Upper lobe of left lung (tissue), 4 donors: ENCODE measurements at regions not wholly inside any gene's neighbourhood (a gene's known extent, or its start where the extent isn't known, plus 50 kb on each side); places are given as distances from the start of the nearest gene placed in this dataset.

Experiments used
- CTCF ChIP-seq, 6 experiments: fragments of 450-650 bp in 4 of 6; fragments of 200-600 bp in 2 of 6; sonication (generic) in 2 of 6; IDR thresholded peaks; one replicate each; pipeline ENCODE4 v1.5.1; 2016 to 2019; ENCODE audit warnings: antibody characterized with exemption in 6 of 6
- EP300 ChIP-seq, 4 donors: sonication (generic); formaldehyde crosslinking; IDR thresholded peaks; one replicate each; pipeline ENCODE4 v1.5.1; 2017; ENCODE audit warnings: antibody characterized with exemption in 4 of 4, control low read depth in 2 of 4
- POLR2A ChIP-seq, 4 donors: fragments of 450-650 bp; IDR thresholded peaks; one replicate each; pipeline ENCODE4 v1.5.1; 2016 to 2017; ENCODE audit warnings: antibody characterized with exemption in 4 of 4, mild to moderate bottlenecking in 2 of 4

GRCh38 chr16:86042393-86042792 is 143.4 kb downstream of the IRF8 start:
- no peak for TF ChIP-seq EP300 (IDR thresholded peaks at IDR 0.05)
- no peak for TF ChIP-seq CTCF (IDR thresholded peaks at IDR 0.05)
- no peak for TF ChIP-seq POLR2A (IDR thresholded peaks at IDR 0.05)
